ENCODE measurements at regions not wholly inside any gene's neighbourhood (a gene's known extent, or its start where the extent isn't known, plus 50 kb on each side); places are given as distances from the start of the nearest gene placed in this dataset.

DNA sequence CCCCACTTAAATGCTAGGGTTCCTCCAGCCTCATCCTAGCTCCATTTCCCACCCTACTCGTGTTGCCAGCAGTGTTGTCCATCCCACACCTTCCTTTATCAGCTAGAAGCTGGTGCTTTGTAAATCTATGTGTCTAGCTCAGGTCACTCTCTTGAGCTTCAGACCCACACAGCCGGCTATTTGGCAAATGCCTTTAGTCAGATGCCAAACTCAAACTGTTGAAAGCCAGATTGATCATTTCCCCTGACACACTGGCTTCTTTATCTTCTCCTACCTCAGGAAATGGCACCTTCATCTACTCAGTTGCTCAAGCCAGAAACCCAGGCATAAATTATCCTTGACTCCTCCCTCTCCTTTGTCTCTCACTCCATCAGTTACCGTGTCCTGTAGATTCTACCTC lies 61.5 kb upstream of the TPM1 start:
- TF ChIP-seq POLR2A (IDR thresholded peaks at IDR 0.05; ENCODE audit: low read depth, low read length) (no peak), SPI1 (IDR thresholded peaks at IDR 0.05; ENCODE audit: low read depth, low read length) (no peak), TAF1 (IDR thresholded peaks at IDR 0.05; ENCODE audit: low read depth, low read length) (no peak)
